Spleen (tissue), 7 donors: ENCODE measurements at regions not wholly inside any gene's neighbourhood (a gene's known extent, or its start where the extent isn't known, plus 50 kb on each side); places are given as distances from the start of the nearest gene placed in this dataset.
"Not testable (repeated sequence)": the region's sequence is repeated elsewhere in the genome, so short reads cannot be mapped to it uniquely, and the experiment has no call there.

Source experiments
- POLR2A ChIP-seq, 3 donors: fragments of 450-650 bp; IDR thresholded peaks; one replicate each; pipeline ENCODE4 v1.5.1; 2017; ENCODE audit warnings: antibody characterized with exemption in 3 of 3, mild to moderate bottlenecking in 1 of 3
- TF ChIP-seq, protein P1 (sequence below), 11 experiments: fragments of 200-600 bp in 7 of 11; fragments of 450-650 bp in 4 of 11; sonication (generic) in 4 of 11; IDR thresholded peaks in 8 of 11; conservative IDR thresholded peaks in 3 of 11; 1 replicate in 7 of 11; 2 replicates in 4 of 11; pipeline versions ENCODE4 v1.4.0 to v1.8.0; 2016 to 2021; ENCODE audit warnings: antibody characterized with exemption in 11 of 11, inconsistent platforms in 4 of 11, mild to moderate bottlenecking in 1 of 11
- donor health status: DM: no; HTN: no; CAD: no; lungs with moderate emphysema.
- donor health status: DM: no; HTN: no; CAD: no.
- donor health status: DM: no; HTN: no; CAD: no.

DNA sequence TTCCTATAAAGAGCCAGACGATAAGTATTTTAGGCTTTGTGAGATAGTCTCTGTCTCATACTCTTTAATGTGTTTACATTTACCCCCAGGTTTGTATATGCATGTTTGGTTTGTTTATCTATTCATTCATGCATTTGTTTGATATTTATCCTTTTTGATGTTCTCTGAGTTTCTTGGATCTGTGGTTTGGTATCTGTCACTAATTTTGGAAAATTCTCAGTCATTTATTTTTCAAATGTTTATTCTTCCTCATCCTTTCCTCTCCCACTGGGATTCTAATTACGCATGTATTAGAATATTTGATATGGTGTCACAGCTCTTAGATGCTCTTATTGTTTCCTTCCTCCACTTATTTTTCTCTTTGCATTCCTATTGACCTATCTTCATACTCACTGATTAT lies 143.2 kb downstream of the KBTBD2 start:
- TF ChIP-seq, protein P1, sequence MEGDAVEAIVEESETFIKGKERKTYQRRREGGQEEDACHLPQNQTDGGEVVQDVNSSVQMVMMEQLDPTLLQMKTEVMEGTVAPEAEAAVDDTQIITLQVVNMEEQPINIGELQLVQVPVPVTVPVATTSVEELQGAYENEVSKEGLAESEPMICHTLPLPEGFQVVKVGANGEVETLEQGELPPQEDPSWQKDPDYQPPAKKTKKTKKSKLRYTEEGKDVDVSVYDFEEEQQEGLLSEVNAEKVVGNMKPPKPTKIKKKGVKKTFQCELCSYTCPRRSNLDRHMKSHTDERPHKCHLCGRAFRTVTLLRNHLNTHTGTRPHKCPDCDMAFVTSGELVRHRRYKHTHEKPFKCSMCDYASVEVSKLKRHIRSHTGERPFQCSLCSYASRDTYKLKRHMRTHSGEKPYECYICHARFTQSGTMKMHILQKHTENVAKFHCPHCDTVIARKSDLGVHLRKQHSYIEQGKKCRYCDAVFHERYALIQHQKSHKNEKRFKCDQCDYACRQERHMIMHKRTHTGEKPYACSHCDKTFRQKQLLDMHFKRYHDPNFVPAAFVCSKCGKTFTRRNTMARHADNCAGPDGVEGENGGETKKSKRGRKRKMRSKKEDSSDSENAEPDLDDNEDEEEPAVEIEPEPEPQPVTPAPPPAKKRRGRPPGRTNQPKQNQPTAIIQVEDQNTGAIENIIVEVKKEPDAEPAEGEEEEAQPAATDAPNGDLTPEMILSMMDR (IDR thresholded peaks at IDR 0.05 in 8 of 11, conservative IDR thresholded peaks at IDR 0.05 in 3 of 11), result not testable (repeated sequence)
- TF ChIP-seq POLR2A (IDR thresholded peaks at IDR 0.05), result not testable (repeated sequence)
